Mucosa of descending colon (tissue), 3 donors: ENCODE measurements at regions not wholly inside any gene's neighbourhood (a gene's known extent, or its start where the extent isn't known, plus 50 kb on each side); places are given as distances from the start of the nearest gene placed in this dataset.

ENCODE experiments used
- ATAC-seq: fragments of 200-7000 bp; cut with Tn5 transposase; one replicate; pipeline ENCODE4 v1.9.1; 2020; ENCODE audit warnings: mild to moderate bottlenecking, moderate library complexity
- DNase-seq, 3 donors: peaks; one replicate each; pipeline ENCODE4 v3.0.0-alpha.2; 2020
- H3K36me3 ChIP-seq: fragments of 200-600 bp; one replicate; pipeline ENCODE4 v1.8.0; 2021; ENCODE audit warnings: low read depth, mild to moderate bottlenecking
- H3K4me1 ChIP-seq: fragments of 200-600 bp; one replicate; pipeline ENCODE4 v1.8.0; 2021; ENCODE audit warnings: low read depth, mild to moderate bottlenecking
- H3K4me3 ChIP-seq: fragments of 200-600 bp; one replicate; pipeline ENCODE4 v1.8.0; 2021; ENCODE audit warnings: mild to moderate bottlenecking
- H3K9me3 ChIP-seq: fragments of 200-600 bp; one replicate; pipeline ENCODE4 v1.8.0; 2021; ENCODE audit warnings: mild to moderate bottlenecking
- CTCF ChIP-seq: fragments of 200-600 bp; IDR thresholded peaks from one replicate; pipeline ENCODE4 v1.8.0; 2022; ENCODE audit warnings: antibody characterized with exemption, mild to moderate bottlenecking
- intact Hi-C, 2 donors: fragments of 100-400 bp; cut with DNase I in 1 of 2; cut with micrococcal nuclease in 1 of 2; formaldehyde crosslinking; loops; one replicate each; pipeline versions ENCODE4 v1.11.0 to v1.11.1; 2022; cut with DNase I, micrococcal nuclease
- donor health status: DM: no; HTN: no; CAD: no; lungs with moderate emphysema.
- donor health status: DM: no; HTN: no; CAD: no.
- donor health status: DM: no; HTN: yes; CAD: no.

GRCh38 chr6:164266851-164267250 lies 852.3 kb downstream of the QKI start:
- Histone ChIP-seq H3K9me3 (peaks cover 31% of the 10 kb centered on the region), H3K4me1 (no peaks in the 10 kb centered on the region), H3K36me3 (no peaks in the 10 kb centered on the region), H3K4me3 (no peak overlapping the region)
- intact Hi-C loops = no loop called here
- ATAC-seq = no peak
- no peak for TF ChIP-seq CTCF
- DNase-seq = no peak

- H3K9me3 ChIP-seq = peaks cover 30% of the 10 kb centered on the region
- H3K4me1 ChIP-seq = no peaks in the 10 kb centered on the region
- TF ChIP-seq CTCF = no peak
- intact Hi-C loops = no loop called here
- no peaks in the 10 kb centered on the region for H3K36me3 ChIP-seq
- H3K4me3 ChIP-seq = no peak overlapping the region
- no peak for ATAC-seq
- no peak for DNase-seq
These were observed 847.8 kb downstream of the QKI start for GRCh38 chr6:164262348-164262747.

- intact Hi-C loops = no loop called here
- Histone ChIP-seq H3K4me1 (no peaks in the 10 kb centered on the region), H3K9me3 (peaks cover 35% of the 10 kb centered on the region), H3K36me3 (no peaks in the 10 kb centered on the region), H3K4me3 (no peak overlapping the region)
- DNase-seq (no peak), ATAC-seq (no peak)
- no peak for TF ChIP-seq CTCF
These were observed 843.9 kb downstream of the QKI start for GRCh38 chr6:164258421-164258820.

GRCh38 chr6:164252948-164253347 lies 838.4 kb downstream of the QKI start:
- Histone ChIP-seq H3K9me3 (peaks cover 35% of the 10 kb centered on the region), H3K4me1 (no peaks in the 10 kb centered on the region), H3K36me3 (no peaks in the 10 kb centered on the region), H3K4me3 (no peak overlapping the region)
- intact Hi-C loops = no loop called here
- TF ChIP-seq CTCF = no peak
- DNase-seq (no peak), ATAC-seq (no peak)

- no peaks in the 10 kb centered on the region for H3K4me1 ChIP-seq
- intact Hi-C loops = no loop called here
- TF ChIP-seq CTCF = no peak
- DNase-seq (no peak), ATAC-seq (no peak)
- no peak overlapping the region for H3K4me3 ChIP-seq
- peaks cover 35% of the 10 kb centered on the region for H3K9me3 ChIP-seq
- no peaks in the 10 kb centered on the region for H3K36me3 ChIP-seq
These were observed 837.8 kb downstream of the QKI start for GRCh38 chr6:164252291-164252690.

- Histone ChIP-seq H3K36me3 (no peaks in the 10 kb centered on the region), H3K9me3 (peaks cover 40% of the 10 kb centered on the region), H3K4me3 (no peak overlapping the region), H3K4me1 (no peaks in the 10 kb centered on the region)
- intact Hi-C loops = no loop called here
- no peak for ATAC-seq
- TF ChIP-seq CTCF = no peak
- no peak for DNase-seq
These were observed 832.6 kb downstream of the QKI start for GRCh38 chr6:164247106-164247505.
